Neural progenitor cell (in vitro differentiated cells): ENCODE measurements at regions not wholly inside any gene's neighbourhood (a gene's known extent, or its start where the extent isn't known, plus 50 kb on each side); places are given as distances from the start of the nearest gene placed in this dataset.

Experiments
- EZH2 ChIP-seq: fragments of 200-600 bp; sonication (generic); IDR thresholded peaks from 2 replicates; pipeline ENCODE4 v1.6.1; 2017; ENCODE audit warnings: antibody characterized with exemption, mild to moderate bottlenecking, moderate library complexity
- EZH2phosphoT487 ChIP-seq: fragments of 200-600 bp; sonication (generic); IDR thresholded peaks from 2 replicates; pipeline ENCODE4 v1.6.1; 2017; ENCODE audit warnings: antibody characterized with exemption
- TF ChIP-seq, protein P1 (sequence below): fragments of 200-600 bp; sonication (generic); IDR thresholded peaks from 2 replicates; pipeline ENCODE4 v1.5.1; 2017; ENCODE audit warnings: antibody characterized with exemption, mild to moderate bottlenecking

GRCh38 chr1:220942278-220942677 lies 63.0 kb downstream of the HLX start:
- TF ChIP-seq, protein P1, sequence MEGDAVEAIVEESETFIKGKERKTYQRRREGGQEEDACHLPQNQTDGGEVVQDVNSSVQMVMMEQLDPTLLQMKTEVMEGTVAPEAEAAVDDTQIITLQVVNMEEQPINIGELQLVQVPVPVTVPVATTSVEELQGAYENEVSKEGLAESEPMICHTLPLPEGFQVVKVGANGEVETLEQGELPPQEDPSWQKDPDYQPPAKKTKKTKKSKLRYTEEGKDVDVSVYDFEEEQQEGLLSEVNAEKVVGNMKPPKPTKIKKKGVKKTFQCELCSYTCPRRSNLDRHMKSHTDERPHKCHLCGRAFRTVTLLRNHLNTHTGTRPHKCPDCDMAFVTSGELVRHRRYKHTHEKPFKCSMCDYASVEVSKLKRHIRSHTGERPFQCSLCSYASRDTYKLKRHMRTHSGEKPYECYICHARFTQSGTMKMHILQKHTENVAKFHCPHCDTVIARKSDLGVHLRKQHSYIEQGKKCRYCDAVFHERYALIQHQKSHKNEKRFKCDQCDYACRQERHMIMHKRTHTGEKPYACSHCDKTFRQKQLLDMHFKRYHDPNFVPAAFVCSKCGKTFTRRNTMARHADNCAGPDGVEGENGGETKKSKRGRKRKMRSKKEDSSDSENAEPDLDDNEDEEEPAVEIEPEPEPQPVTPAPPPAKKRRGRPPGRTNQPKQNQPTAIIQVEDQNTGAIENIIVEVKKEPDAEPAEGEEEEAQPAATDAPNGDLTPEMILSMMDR: no peak
- TF ChIP-seq EZH2 (no peak), EZH2phosphoT487 (no peak)
